Bronchial epithelial cell (primary cell): ENCODE measurements at regions not wholly inside any gene's neighbourhood (a gene's known extent, or its start where the extent isn't known, plus 50 kb on each side); places are given as distances from the start of the nearest gene placed in this dataset.

Source experiments
- DNase-seq: peaks from one replicate; pipeline ENCODE4 v3.0.0-alpha.2; 2010; ENCODE audit warnings: low read depth
- FAIRE-seq: peaks from 2 replicates; lab custom pipeline; 2011; peaks lifted over from hg19 to GRCh38; lab: Jason Lieb, UNC
- H3K27me3 ChIP-seq: 2 replicates; pipeline ENCODE4 v1.5.1; 2011; ENCODE audit warnings: low read length; ENCODE audit not compliant: control insufficient read depth, insufficient read depth
- H3K36me3 ChIP-seq: 2 replicates; pipeline ENCODE4 v1.5.1; 2011; ENCODE audit warnings: low read length; ENCODE audit not compliant: control insufficient read depth, insufficient read depth
- H3K4me3 ChIP-seq: 2 replicates; pipeline ENCODE4 v1.5.1; 2011; ENCODE audit warnings: mild to moderate bottlenecking, low read depth, low read length, control low read depth
- CTCF ChIP-seq: IDR thresholded peaks from 2 replicates; pipeline ENCODE4 v1.5.1; 2011; ENCODE audit warnings: mild to moderate bottlenecking, moderate library complexity, low read length, control low read depth, inconsistent platforms; ENCODE audit not compliant: insufficient read depth, severe bottlenecking

GRCh38 chr12:115405471-115405860, 721.5 kb upstream of the TBX3 start:
- no peaks in the 10 kb centered on the region for H3K27me3 ChIP-seq
- no peak overlapping the region for H3K4me3 ChIP-seq
- no peak for DNase-seq
- no peak for FAIRE-seq
- no peaks in the 10 kb centered on the region for H3K36me3 ChIP-seq
- TF ChIP-seq CTCF = no peak

- TF ChIP-seq CTCF = no peak
- no peak overlapping the region for H3K4me3 ChIP-seq
- no peaks in the 10 kb centered on the region for H3K36me3 ChIP-seq
- H3K27me3 ChIP-seq = no peaks in the 10 kb centered on the region
- FAIRE-seq (no peak), DNase-seq (peak; percentile 73)
Measured at GRCh38 chr12:115404761-115405470, 720.9 kb upstream of the TBX3 start.

- DNase-seq (no peak), FAIRE-seq (no peak)
Measured at GRCh38 chr12:115403689-115404088, 719.7 kb upstream of the TBX3 start.

GRCh38 chr12:115403253-115403652, 719.3 kb upstream of the TBX3 start:
- H3K36me3 ChIP-seq = no peaks in the 10 kb centered on the region
- DNase-seq = no peak
- no peak overlapping the region for H3K4me3 ChIP-seq
- no peak for FAIRE-seq
- H3K27me3 ChIP-seq = no peaks in the 10 kb centered on the region
- no peak for TF ChIP-seq CTCF

More at GRCh38 chr12:115403689-115404088, 719.7 kb upstream of the TBX3 start:
- no peaks in the 10 kb centered on the region for H3K36me3 ChIP-seq
- no peaks in the 10 kb centered on the region for H3K27me3 ChIP-seq
- no peak overlapping the region for H3K4me3 ChIP-seq
- no peak for TF ChIP-seq CTCF

GRCh38 chr12:115402443-115403180, 718.6 kb upstream of the TBX3 start:
- DNase-seq (no peak), FAIRE-seq (no peak)
- H3K36me3 ChIP-seq = no peaks in the 10 kb centered on the region
- no peak overlapping the region for H3K4me3 ChIP-seq
- no peak for TF ChIP-seq CTCF
- H3K27me3 ChIP-seq = no peaks in the 10 kb centered on the region
